ENCODE measurements at regions not wholly inside any gene's neighbourhood (a gene's known extent, or its start where the extent isn't known, plus 50 kb on each side); places are given as distances from the start of the nearest gene placed in this dataset.
A peak's percentile ranks its signal among the peaks of the same experiment; 100 is the strongest.
"Not testable (repeated sequence)": the region's sequence is repeated elsewhere in the genome, so short reads cannot be mapped to it uniquely, and the experiment has no call there.

DNA sequence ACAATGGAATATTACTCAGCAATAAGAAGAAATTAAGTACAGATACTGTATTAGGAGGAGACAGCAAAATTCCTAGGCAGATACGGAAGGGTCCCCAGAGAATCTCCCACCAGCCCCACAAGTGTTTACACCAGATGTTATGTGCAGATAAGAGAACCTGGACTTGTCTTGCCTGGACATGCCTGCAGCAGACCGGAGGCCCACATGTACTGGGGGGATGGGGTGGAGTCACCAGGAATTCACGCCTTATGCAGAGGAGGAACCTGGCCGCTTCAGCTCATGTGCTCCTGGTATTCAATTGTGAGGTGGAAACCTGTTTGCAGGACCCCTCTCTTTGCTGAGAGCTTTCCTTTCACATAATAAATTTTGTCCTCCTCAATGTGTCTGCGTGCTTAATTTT is 586.3 kb upstream of the DEFB115 start:
- DNase-seq: not testable (repeated sequence)

GRCh38 chr20:30675988-30676564 is 581.4 kb upstream of the DEFB115 start:
- not testable (repeated sequence) for DNase-seq

GRCh38 chr20:30682236-30682635 is 575.2 kb upstream of the DEFB115 start:
- DNase-seq: not testable (repeated sequence)

GRCh38 chr20:30712861-30713260 is 544.6 kb upstream of the DEFB115 start:
- DNase-seq: not testable (repeated sequence)

GRCh38 chr20:30719415-30720199 is 537.9 kb upstream of the DEFB115 start:
- DNase-seq: not testable (repeated sequence)

DNA sequence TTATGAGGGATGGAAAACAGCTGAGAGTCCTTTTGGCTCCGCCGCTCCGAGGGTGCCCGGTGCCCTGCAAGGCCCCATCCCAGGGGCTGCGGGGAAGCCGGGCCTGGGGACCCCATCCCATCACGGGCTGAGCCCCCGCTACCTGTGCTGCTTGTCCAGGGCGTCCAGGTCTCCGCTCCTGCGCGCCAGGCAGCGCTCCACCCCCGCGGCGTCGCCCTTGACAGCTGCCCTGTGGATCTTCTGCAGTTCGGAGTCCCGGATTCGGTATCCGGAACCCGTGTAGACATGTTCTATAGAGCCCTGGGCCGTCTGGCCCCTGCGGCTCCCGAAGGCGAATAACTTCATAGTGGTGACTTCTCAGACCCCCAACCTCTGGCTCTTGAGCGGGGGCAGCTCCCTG is 534.0 kb upstream of the DEFB115 start:
- DNase-seq: not testable (repeated sequence)

DNA sequence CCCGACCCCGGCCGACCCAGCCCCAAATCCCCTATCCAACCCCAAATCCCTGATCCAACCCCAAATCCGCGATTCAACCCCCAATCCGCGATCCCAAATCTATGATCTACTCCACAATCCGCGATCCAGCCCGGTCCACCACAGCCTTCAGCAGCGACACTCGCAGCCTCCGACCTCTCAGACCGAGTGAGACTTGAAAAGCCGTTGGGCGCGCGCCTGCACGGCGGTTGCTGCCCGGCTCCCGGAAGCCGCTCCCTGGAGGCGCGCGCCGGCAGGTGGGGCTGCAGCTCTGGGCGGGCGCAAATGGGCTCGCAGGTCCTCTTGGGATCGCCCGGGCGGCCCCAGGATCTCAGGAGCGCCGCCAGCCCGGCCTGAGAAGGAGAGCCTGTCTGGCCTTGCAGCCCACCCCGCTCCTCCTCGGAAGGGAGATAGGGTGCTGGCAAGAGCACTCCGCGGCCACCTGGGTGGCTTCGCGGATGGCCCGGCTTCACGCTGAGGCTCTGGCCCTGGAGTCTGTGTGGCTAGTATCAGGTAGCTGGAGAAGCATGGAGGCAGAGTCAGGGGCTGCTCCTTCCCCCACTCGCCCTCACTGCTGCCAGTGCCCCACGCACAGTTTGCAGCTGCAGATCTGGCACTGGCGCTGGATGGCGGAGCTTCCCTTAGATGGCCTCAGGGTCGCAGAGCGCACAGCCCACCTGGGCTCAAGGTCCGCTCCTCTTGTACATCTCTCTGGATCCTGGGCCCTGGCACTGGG is 533.4 kb upstream of the DEFB115 start:
- DNase-seq: peak in 1 of 2 donors; percentile 3

DNA sequence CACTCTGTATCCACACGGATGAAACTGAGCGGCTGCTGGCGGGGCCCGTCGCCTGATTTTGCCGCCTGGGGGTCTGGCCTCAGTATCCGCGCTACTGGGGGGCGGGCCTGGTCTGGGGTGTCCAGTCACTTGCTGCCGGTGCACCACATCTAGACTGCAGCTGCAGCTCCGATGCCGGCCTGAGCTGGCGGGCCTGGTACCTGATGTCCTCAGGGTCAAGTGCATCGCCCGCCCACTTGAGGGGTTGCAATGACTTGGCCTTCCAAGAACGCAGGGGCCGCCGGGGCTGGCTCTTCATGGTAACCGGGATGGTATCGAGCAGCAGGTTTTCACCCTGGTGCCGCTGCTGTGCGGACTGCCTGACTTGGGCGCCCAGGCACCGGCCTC is 532.8 kb upstream of the DEFB115 start:
- not testable (repeated sequence) for DNase-seq

- DNase-seq: not testable (repeated sequence)
Observed at GRCh38 chr20:30725188-30725587, 532.3 kb upstream of the DEFB115 start.

- DNase-seq: not testable (repeated sequence)
Observed at GRCh38 chr20:30728271-30728885, 529.1 kb upstream of the DEFB115 start.
